Hypothalamus (tissue), 51 donors: ENCODE measurements at regions not wholly inside any gene's neighbourhood (a gene's known extent, or its start where the extent isn't known, plus 50 kb on each side); places are given as distances from the start of the nearest gene placed in this dataset.
A peak's percentile ranks its signal among the peaks of the same experiment; 100 is the strongest.
"Not testable (repeated sequence)": the region's sequence is repeated elsewhere in the genome, so short reads cannot be mapped to it uniquely, and the experiment has no call there.

Source experiments
- DNase-seq, 51 donors: peaks; one replicate each; lab custom pipeline; 2025; lab: John Stamatoyannopoulos, UW

DNA sequence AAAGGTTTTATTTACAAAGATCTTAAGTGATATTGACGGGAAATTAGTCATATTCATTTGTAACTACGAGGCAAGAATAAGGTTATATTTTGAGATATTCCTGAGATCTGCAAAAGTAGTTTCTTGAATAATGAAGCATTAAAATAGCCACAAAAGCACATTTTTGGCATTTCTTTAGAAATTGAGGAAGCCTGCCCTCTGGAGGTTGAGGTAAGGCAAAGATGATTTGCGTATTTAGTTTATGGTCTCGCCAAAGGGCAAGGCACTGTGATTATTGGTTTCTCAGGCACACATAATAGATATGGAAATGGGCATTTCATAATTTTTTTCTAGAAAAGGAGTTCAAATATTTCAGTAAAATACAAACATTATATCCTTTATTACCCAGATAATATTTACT is 143.7 kb upstream of the RPRM start:
- no peak for DNase-seq

GRCh38 chr2:153623020-153623419 is 144.5 kb upstream of the RPRM start:
- no peak for DNase-seq

DNA sequence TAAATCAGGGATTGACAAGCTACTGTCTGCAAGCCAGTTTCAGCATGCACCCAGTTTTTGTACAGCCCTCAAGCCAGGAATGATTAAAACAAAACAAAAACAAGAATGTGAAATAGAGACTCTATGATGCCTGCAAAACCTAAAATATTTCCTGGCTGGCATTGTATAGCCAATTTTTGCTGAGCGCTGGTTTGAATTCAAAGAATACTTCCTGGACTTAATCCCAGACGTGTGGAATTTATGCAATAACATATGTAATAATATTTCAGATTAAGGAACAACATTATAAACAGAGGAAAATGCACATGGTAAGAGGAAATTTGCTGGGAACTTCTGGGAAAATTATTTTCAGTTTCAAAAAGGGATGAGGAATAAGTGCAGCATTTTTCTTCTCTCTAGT is 148.1 kb upstream of the RPRM start:
- DNase-seq, result no peak

GRCh38 chr2:153635494-153635893 is 156.9 kb upstream of the RPRM start:
- no peak for DNase-seq

DNA sequence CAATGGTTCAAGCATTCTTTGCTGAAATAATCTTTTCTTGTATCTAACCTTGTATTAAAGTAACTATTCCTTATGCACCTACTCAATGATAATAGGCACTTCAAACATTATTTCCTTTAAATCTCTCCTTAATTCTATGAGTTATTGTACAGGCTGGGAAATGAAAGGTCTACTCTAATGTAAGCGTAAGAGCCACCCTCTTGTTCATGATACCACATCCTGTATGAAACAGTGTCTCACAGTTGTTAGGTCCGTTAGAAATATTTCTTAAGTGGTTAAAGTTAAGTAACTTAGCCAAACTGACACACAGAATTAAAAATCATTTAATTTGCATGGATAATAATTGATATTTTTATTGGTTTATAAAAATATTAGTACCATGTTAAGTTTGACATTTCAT is 162.5 kb upstream of the RPRM start:
- DNase-seq, result no peak

- no peak for DNase-seq
Measured at GRCh38 chr2:153644955-153645354, 166.4 kb upstream of the RPRM start.

- DNase-seq, result no peak
Measured at GRCh38 chr2:153645599-153645998, 167.0 kb upstream of the RPRM start.

DNA sequence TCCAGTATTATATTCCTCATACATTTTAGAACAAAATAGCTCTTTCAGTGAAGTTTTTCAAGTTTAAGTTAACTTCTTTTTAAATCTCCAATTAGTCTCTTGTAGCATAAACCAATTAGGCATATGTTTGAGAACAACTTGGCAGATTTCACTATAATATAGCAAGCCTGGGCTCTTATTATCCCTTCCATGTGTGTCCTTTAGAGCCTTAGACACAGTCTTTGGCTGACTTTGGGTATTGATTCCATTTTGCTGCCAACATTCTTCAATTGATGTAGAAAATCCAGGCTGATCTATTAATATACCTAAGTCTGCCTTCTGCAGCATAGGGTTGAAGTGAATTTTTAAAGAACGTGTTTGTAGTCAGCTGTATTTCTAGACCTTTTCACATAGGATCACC is 179.1 kb upstream of the RPRM start:
- DNase-seq, result no peak

GRCh38 chr2:153661801-153662200 is 183.2 kb upstream of the RPRM start:
- DNase-seq, result no peak

GRCh38 chr2:153663371-153663770 is 184.8 kb upstream of the RPRM start:
- no peak for DNase-seq

DNA sequence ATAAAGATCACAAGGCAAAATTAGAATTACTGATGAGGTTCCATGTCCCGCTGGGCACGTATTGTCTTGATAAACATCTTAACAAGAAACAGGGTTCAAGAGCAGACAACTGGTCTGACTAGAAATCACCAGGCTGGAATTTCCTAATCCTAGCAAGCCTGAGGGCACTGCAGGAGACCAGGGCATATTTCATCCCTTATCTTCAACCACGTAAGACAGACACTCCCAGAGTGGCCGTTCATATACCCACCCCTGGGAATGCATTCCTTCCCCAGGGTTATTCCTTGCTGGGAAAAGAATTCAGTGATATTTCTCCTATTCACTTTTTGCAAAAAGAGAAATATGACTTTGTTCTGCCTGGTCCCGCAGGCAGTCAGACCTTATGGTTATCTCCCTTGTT is 185.4 kb upstream of the RPRM start:
- DNase-seq, result not testable (repeated sequence)

DNA sequence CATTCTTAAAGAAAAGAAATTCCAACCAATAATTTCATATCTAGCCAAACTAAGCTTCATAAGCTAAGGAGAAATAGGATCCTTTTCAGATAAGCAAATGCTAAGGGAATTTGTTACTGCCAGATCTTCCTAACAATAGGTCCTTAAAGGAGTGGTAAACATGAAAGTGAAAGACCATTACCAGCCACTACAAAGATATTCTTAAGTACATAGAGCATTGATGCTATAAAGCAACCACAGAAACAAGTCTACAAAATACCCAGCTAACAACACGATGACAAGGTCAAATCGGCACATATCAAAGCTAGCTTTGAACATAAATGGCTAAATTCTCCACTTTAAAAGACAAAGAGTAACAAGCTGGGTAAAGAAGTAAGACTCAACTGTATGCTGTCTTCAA is 188.9 kb upstream of the RPRM start:
- no peak for DNase-seq

DNA sequence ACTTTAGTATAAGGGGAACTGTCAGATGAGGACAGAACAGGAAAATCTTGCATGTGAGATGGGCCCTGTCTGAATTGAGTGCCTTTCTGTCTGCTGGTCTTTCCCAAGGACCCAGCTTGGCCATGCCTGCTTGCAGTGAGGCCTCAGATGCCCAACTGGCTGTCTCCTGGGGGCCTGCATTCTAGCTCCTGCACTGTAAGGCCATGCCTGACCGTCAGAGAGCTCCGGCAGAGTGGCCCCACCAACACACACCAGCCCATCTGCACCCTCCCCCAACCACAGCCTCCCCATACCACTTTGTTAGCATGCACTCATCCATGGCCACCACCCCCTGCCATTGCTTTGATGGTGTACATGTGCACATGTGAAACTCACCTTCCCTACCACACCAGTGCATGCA is 190.4 kb upstream of the RPRM start:
- no peak for DNase-seq

GRCh38 chr2:153710128-153710527 is 161.6 kb upstream of the GALNT13 start:
- DNase-seq, result no peak

- no peak for DNase-seq
Measured at GRCh38 chr2:153715218-153715850, 156.4 kb upstream of the GALNT13 start.

DNA sequence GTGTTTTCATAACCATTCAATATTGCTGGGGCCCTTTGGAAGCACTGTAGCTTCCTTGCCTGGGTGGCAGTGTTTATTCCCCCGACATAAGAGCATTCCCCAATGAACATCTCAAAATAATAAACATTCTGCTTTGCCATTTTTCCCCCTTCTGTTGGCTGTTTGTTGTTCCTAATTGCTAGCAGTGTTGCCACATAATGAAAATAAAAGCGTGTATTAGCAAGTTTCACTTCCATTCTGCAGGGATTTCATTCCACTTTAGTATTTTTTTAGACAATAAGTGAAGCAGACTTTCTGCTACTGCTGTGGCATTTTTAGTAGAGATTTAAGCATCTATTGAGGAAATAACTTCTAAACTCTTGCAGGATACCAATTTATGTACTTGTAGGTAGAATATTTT is 154.7 kb upstream of the GALNT13 start:
- DNase-seq, result no peak

GRCh38 chr2:153739394-153739793 is 132.3 kb upstream of the GALNT13 start:
- no peak for DNase-seq

DNA sequence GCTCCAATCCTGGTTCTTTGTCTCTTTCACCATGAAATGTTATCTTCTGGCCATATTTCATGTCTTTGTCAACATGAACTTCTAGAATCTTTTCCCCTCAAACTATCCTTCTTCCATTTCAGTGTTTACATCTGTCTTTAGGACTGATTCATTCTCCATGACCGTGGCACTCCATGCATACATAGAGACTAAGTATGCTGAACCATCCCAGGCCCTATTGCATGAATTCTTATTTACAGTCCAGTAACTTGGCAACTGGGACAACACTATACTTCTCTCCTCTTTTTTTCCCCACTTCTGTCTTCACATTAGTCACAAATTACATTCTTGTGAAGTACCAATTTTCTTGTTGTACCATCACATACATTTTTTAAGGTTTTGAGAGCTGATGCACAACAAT is 109.8 kb upstream of the GALNT13 start:
- DNase-seq, result no peak

GRCh38 chr2:153766415-153766814 is 105.3 kb upstream of the GALNT13 start:
- no peak for DNase-seq

- peak in 11 of 51 donors; percentile 2 to 48 (median 12) for DNase-seq
Measured at GRCh38 chr2:153770359-153770991, 101.2 kb upstream of the GALNT13 start.

DNA sequence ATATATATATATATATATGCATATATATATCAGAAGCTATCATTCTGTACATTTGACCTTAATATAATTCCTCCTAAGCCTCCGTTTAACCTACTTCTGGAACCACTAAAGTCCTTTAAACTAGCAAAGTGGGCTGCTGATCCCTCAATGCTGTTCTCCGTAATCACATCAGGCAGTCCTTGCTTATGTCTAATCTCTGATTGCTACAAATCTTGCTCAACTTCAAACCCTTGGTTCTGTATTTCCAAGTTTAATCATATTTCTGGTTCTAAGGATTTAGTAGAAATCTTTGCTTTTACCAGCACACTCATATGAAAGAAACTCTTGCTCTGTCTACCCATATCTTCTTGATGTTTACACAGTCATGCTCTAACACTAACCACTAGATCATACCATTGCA is 91.5 kb upstream of the GALNT13 start:
- no peak for DNase-seq

DNA sequence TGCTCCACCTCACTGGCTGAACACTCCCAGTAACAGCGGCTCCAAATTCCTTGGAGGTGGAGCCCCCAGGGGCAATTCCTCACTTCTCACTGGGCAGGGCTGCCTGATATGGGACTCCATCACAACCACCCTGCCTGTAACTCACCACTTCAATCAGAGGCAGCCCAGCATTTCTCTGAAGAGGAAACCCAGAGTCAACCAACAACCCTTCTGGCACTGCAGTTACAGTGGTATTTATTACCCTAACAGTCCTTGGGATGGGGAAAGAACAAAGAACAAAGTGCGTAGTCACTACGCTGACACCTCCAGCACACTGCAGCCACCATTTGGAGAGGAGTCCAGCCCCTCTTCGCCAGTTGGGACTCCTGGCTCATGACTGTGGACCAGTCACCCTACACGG is 85.7 kb upstream of the GALNT13 start:
- no peak for DNase-seq

DNA sequence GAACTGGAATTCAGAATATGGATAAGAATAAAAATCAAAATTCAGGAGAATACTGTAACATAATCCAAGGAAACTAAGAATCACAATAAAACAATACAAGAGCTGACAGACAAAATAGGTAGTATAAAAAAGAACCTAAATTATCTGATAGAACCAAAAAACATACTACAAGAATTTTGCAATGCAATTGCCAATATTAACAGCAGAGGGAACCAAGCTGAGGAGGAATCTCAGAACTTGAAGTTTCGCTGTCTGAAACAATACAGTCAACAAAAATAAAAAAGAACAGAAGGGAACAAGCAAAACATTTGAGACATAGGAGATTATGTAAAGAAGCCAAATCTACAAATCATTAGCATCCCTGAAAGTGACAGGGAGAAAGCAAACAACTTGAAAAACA is 84.1 kb upstream of the GALNT13 start:
- no peak for DNase-seq
